Activated CD4-positive, alpha-beta T cell treated with anti-CD3 and anti-CD28 coated beads, Interleukin-2, amount 10 ng/mL, durations not matched to agents 7 days and 5 days (primary cell): ENCODE measurements at regions not wholly inside any gene's neighbourhood (a gene's known extent, or its start where the extent isn't known, plus 50 kb on each side); places are given as distances from the start of the nearest gene placed in this dataset.
"Not testable (repeated sequence)": the region's sequence is repeated elsewhere in the genome, so short reads cannot be mapped to it uniquely, and the experiment has no call there.

Experiments used
- CTCF ChIA-PET: fragments of 350-600 bp; sonication (Branson Sonifier 250); formaldehyde crosslinking; loops from one replicate; lab custom pipeline; 2021; ENCODE audit warnings: antibody characterized with exemption; lab: Charles Lee
- POLR2A ChIA-PET: fragments of 350-600 bp; sonication (Branson Sonifier 250); formaldehyde crosslinking; loops from one replicate; lab custom pipeline; 2021; ENCODE audit warnings: antibody characterized with exemption; lab: Charles Lee
- DNase-seq: peaks from one replicate; pipeline ENCODE4 v3.0.0-alpha.2; 2020
- H3K27ac Mint-ChIP-seq: one replicate; pipeline ENCODE4 v1.8.0; 2021; ENCODE audit warnings: mild to moderate bottlenecking, moderate library complexity, mixed read lengths
- H3K27me3 Mint-ChIP-seq: one replicate; pipeline ENCODE4 v1.8.0; 2021; ENCODE audit warnings: mixed read lengths
- H3K36me3 Mint-ChIP-seq: one replicate; pipeline ENCODE4 v1.8.0; 2021; ENCODE audit warnings: low read depth, mixed read lengths
- H3K4me1 Mint-ChIP-seq: one replicate; pipeline ENCODE4 v1.8.0; 2021; ENCODE audit warnings: mixed read lengths
- H3K4me3 Mint-ChIP-seq: one replicate; pipeline ENCODE4 v1.8.0; 2021; ENCODE audit warnings: mild to moderate bottlenecking, moderate library complexity, mixed read lengths
- H3K9me3 Mint-ChIP-seq: one replicate; pipeline ENCODE4 v1.8.0; 2021; ENCODE audit warnings: mixed read lengths

- Mint-ChIP-seq H3K9me3 (no peaks in the 10 kb centered on the region), H3K27ac (no peak overlapping the region), H3K4me1 (no peaks in the 10 kb centered on the region), H3K36me3 (no peaks in the 10 kb centered on the region), H3K27me3 (peaks cover 1% of the 10 kb centered on the region), H3K4me3 (no peak overlapping the region)
- ChIA-PET CTCF (no interaction called here), POLR2A (interaction anchor here (0.7 kb wide), 1 partner anchor 26 kb away, joined by 3 read pairs; no protein-coding TSS in a partner anchor)
- DNase-seq: no peak
These were observed 192.9 kb upstream of the CCDC54 start for GRCh38 chr3:107184375-107184774.

DNA sequence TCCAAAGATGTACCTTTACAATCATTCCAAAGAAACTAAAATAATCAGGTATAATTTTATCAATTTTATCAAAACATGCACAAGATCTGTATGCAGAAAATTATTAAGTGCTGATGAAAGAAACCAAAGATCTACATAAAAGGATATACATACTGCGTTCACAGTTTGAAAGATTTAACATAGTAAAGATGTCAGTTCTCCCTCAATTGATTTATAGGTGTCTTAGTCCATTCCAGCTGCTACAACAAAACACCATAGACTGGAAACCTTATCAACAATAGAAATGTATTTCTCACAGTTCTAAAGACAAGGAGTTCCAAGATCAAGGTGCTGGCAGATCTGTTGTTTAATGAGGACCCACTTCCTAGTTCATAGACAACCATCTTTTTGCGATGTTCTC is 189.0 kb upstream of the CCDC54 start:
- no peaks in the 10 kb centered on the region for H3K9me3 Mint-ChIP-seq
- H3K4me3 Mint-ChIP-seq: no peak overlapping the region
- H3K27ac Mint-ChIP-seq: no peak overlapping the region
- POLR2A ChIA-PET: no interaction called here
- CTCF ChIA-PET: no interaction called here
- H3K36me3 Mint-ChIP-seq: no peaks in the 10 kb centered on the region
- H3K4me1 Mint-ChIP-seq: no peaks in the 10 kb centered on the region
- H3K27me3 Mint-ChIP-seq: peaks cover 1% of the 10 kb centered on the region
- DNase-seq: no peak

- Mint-ChIP-seq H3K4me3 (no peak overlapping the region), H3K36me3 (no peaks in the 10 kb centered on the region), H3K27me3 (peaks cover 1% of the 10 kb centered on the region), H3K4me1 (no peaks in the 10 kb centered on the region), H3K9me3 (no peaks in the 10 kb centered on the region), H3K27ac (no peak overlapping the region)
- ChIA-PET CTCF (no interaction called here), POLR2A (no interaction called here)
- no peak for DNase-seq
These were observed 188.0 kb upstream of the CCDC54 start for GRCh38 chr3:107189158-107189791.

- H3K4me3 Mint-ChIP-seq: no peak overlapping the region
- H3K27me3 Mint-ChIP-seq: peaks cover 8% of the 10 kb centered on the region
- H3K4me1 Mint-ChIP-seq: no peaks in the 10 kb centered on the region
- ChIA-PET CTCF (interaction anchor here (0.9 kb wide), 1 partner anchor 42 kb away, joined by 3 read pairs; no protein-coding TSS in a partner anchor), POLR2A (no interaction called here)
- H3K36me3 Mint-ChIP-seq: no peaks in the 10 kb centered on the region
- no peaks in the 10 kb centered on the region for H3K9me3 Mint-ChIP-seq
- no peak overlapping the region for H3K27ac Mint-ChIP-seq
- no peak for DNase-seq
These were observed 184.1 kb upstream of the CCDC54 start for GRCh38 chr3:107193116-107193515.

DNA sequence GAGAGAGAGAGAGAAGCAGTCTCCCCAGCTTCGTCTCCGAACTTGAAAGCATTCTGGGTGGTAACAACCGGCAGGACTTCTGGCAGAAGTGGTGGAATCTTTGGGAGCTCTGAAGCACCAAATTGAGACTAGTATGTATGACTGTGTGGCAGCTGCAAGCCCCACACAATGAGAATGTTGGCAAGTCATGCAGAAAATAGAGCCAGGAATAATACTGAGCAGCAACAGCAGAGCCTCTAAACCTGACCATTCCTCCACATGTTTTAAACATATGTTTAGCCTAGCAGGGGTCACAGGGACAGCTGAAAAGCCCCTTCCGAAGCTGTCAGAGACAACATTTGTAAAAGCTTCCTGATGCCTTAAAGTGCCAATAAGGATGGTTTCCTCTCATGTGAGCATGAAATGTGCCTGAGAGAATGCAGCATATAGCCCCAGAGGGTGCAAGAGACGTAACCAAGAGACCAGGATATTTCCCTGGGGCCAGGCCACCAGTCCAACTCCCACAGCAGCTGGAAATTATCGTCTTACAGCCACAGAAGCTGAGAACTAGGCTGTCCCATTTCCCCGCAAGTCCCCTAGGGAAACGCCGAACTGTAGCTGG is 178.6 kb upstream of the CCDC54 start:
- DNase-seq: no peak
- no peaks in the 10 kb centered on the region for H3K9me3 Mint-ChIP-seq
- H3K36me3 Mint-ChIP-seq: no peaks in the 10 kb centered on the region
- no peak overlapping the region for H3K27ac Mint-ChIP-seq
- H3K4me1 Mint-ChIP-seq: no peaks in the 10 kb centered on the region
- peaks cover 14% of the 10 kb centered on the region for H3K27me3 Mint-ChIP-seq
- POLR2A ChIA-PET: no interaction called here
- H3K4me3 Mint-ChIP-seq: no peak overlapping the region
- CTCF ChIA-PET: no interaction called here

GRCh38 chr3:107201146-107201545 is 176.1 kb upstream of the CCDC54 start:
- ChIA-PET CTCF (no interaction called here), POLR2A (no interaction called here)
- no peak for DNase-seq
- no peaks in the 10 kb centered on the region for H3K9me3 Mint-ChIP-seq
- peaks cover 6% of the 10 kb centered on the region for H3K27me3 Mint-ChIP-seq
- no peak overlapping the region for H3K4me3 Mint-ChIP-seq
- H3K4me1 Mint-ChIP-seq: no peaks in the 10 kb centered on the region
- H3K27ac Mint-ChIP-seq: no peak overlapping the region
- H3K36me3 Mint-ChIP-seq: no peaks in the 10 kb centered on the region

GRCh38 chr3:107202885-107203284 is 174.4 kb upstream of the CCDC54 start:
- DNase-seq, H3K27me3 Mint-ChIP-seq, CTCF ChIA-PET: not testable (repeated sequence)

GRCh38 chr3:107204121-107204520 is 173.1 kb upstream of the CCDC54 start:
- Mint-ChIP-seq H3K9me3 (no peaks in the 10 kb centered on the region), H3K27ac (no peak overlapping the region), H3K27me3 (peaks cover 19% of the 10 kb centered on the region), H3K4me3 (no peak overlapping the region), H3K4me1 (no peaks in the 10 kb centered on the region), H3K36me3 (no peaks in the 10 kb centered on the region)
- POLR2A ChIA-PET: no interaction called here
- no peak for DNase-seq
- CTCF ChIA-PET: no interaction called here

More at GRCh38 chr3:107202885-107203284, 174.4 kb upstream of the CCDC54 start:
- H3K4me1 Mint-ChIP-seq, H3K27ac Mint-ChIP-seq, H3K9me3 Mint-ChIP-seq, POLR2A ChIA-PET, H3K4me3 Mint-ChIP-seq, H3K36me3 Mint-ChIP-seq: not testable (repeated sequence)

GRCh38 chr3:107205358-107205757 is 171.9 kb upstream of the CCDC54 start:
- Mint-ChIP-seq H3K4me1 (no peaks in the 10 kb centered on the region), H3K9me3 (no peaks in the 10 kb centered on the region), H3K27ac (no peak overlapping the region), H3K27me3 (peaks cover 23% of the 10 kb centered on the region), H3K4me3 (no peak overlapping the region), H3K36me3 (no peaks in the 10 kb centered on the region)
- CTCF ChIA-PET: no interaction called here
- POLR2A ChIA-PET: no interaction called here
- DNase-seq: no peak

GRCh38 chr3:107206141-107206540 is 171.1 kb upstream of the CCDC54 start:
- CTCF ChIA-PET: no interaction called here
- H3K27me3 Mint-ChIP-seq: peaks cover 24% of the 10 kb centered on the region

GRCh38 chr3:107206945-107207344 is 170.3 kb upstream of the CCDC54 start:
- DNase-seq: no peak
- H3K27ac Mint-ChIP-seq: no peak overlapping the region
- ChIA-PET CTCF (no interaction called here), POLR2A (no interaction called here)
- H3K4me3 Mint-ChIP-seq: no peak overlapping the region
- no peaks in the 10 kb centered on the region for H3K4me1 Mint-ChIP-seq
- H3K27me3 Mint-ChIP-seq: peaks cover 28% of the 10 kb centered on the region
- no peaks in the 10 kb centered on the region for H3K36me3 Mint-ChIP-seq
- H3K9me3 Mint-ChIP-seq: no peaks in the 10 kb centered on the region

More at GRCh38 chr3:107206141-107206540, 171.1 kb upstream of the CCDC54 start:
- no peaks in the 10 kb centered on the region for H3K9me3 Mint-ChIP-seq
- peak; percentile 13 for DNase-seq
- H3K36me3 Mint-ChIP-seq: no peaks in the 10 kb centered on the region
- H3K27ac Mint-ChIP-seq: no peak overlapping the region
- POLR2A ChIA-PET: no interaction called here
- H3K4me3 Mint-ChIP-seq: no peak overlapping the region
- H3K4me1 Mint-ChIP-seq: no peaks in the 10 kb centered on the region

- H3K27ac Mint-ChIP-seq: no peak overlapping the region
- H3K4me1 Mint-ChIP-seq: peaks cover 5% of the 10 kb centered on the region
- POLR2A ChIA-PET: no interaction called here
- H3K4me3 Mint-ChIP-seq: no peak overlapping the region
- no peak for DNase-seq
- CTCF ChIA-PET: interaction anchor here (0.5 to 1.0 kb wide), 2 partner anchors 8 to 142 kb away, joined by 3 read pairs; no protein-coding TSS in a partner anchor
- no peaks in the 10 kb centered on the region for H3K9me3 Mint-ChIP-seq
- no peaks in the 10 kb centered on the region for H3K36me3 Mint-ChIP-seq
- H3K27me3 Mint-ChIP-seq: peaks cover 26% of the 10 kb centered on the region
These were observed 169.1 kb upstream of the CCDC54 start for GRCh38 chr3:107208100-107208499.

- no peaks in the 10 kb centered on the region for H3K9me3 Mint-ChIP-seq
- DNase-seq: no peak
- no peak overlapping the region for H3K27ac Mint-ChIP-seq
- H3K4me3 Mint-ChIP-seq: no peak overlapping the region
- H3K27me3 Mint-ChIP-seq: peaks cover 24% of the 10 kb centered on the region
- H3K36me3 Mint-ChIP-seq: no peaks in the 10 kb centered on the region
- POLR2A ChIA-PET: no interaction called here
- H3K4me1 Mint-ChIP-seq: peaks cover 5% of the 10 kb centered on the region
- CTCF ChIA-PET: no interaction called here
These were observed 168.4 kb upstream of the CCDC54 start for GRCh38 chr3:107208796-107209195.
